HEK293 (cell line): ENCODE measurements at regions not wholly inside any gene's neighbourhood (a gene's known extent, or its start where the extent isn't known, plus 50 kb on each side); places are given as distances from the start of the nearest gene placed in this dataset.

Experiments
- CTCF ChIA-PET: fragments of 350-600 bp; formaldehyde crosslinking; extraction: SDS; loops from one replicate; lab custom pipeline; 2021; ENCODE audit warnings: antibody characterized with exemption; lab: Yijun Ruan, JAX
- POLR2A ChIA-PET: fragments of 300-600 bp; formaldehyde crosslinking; extraction: SDS; loops from one replicate; lab custom pipeline; 2020; ENCODE audit warnings: antibody characterized with exemption, inconsistent platforms; lab: Yijun Ruan, JAX
- H3K27ac ChIP-seq: fragments of 200-500 bp; sonication (Bioruptor generic); 2 replicates; pipeline ENCODE4 v1.5.1; 2014; ENCODE audit warnings: low read depth, low read length, control low read depth, inconsistent platforms; ENCODE audit errors: extremely low read depth
- H3K36me3 ChIP-seq, 2 experiments: fragments of 200-500 bp in 1 of 2; sonication (Bioruptor generic) in 1 of 2; 1 replicate in 1 of 2; 2 replicates in 1 of 2; pipeline ENCODE4 v1.5.1; 2014 to 2017; ENCODE audit warnings: inconsistent platforms in 2 of 2, low read length in 2 of 2; ENCODE audit not compliant: control insufficient read depth in 2 of 2, insufficient read depth in 1 of 2
- H3K4me1 ChIP-seq: fragments of 200-500 bp; sonication (Bioruptor generic); 2 replicates; pipeline ENCODE4 v1.5.1; 2014; ENCODE audit warnings: mild to moderate bottlenecking, low read length, inconsistent platforms; ENCODE audit not compliant: control insufficient read depth, insufficient read depth
- H3K4me3 ChIP-seq: 2 replicates; pipeline ENCODE4 v1.5.1; 2011; ENCODE audit warnings: low read depth, mild to moderate bottlenecking, control low read depth, low read length, moderate library complexity
- H3K9me3 ChIP-seq: fragments of 200-500 bp; sonication (Bioruptor generic); 2 replicates; pipeline ENCODE4 v1.5.1; 2014; ENCODE audit warnings: low read depth, low read length, inconsistent platforms; ENCODE audit not compliant: control insufficient read depth, insufficient read depth
- GLIS1 ChIP-seq: fragments of 450-650 bp; formaldehyde crosslinking; IDR thresholded peaks from 2 replicates; pipeline ENCODE4 v1.5.1; 2016; ENCODE audit warnings: missing biosample characterization, missing genetic modification characterization
- KLF8 ChIP-seq: fragments of 450-650 bp; formaldehyde crosslinking; IDR thresholded peaks from 2 replicates; pipeline ENCODE4 v1.5.1; 2016; ENCODE audit warnings: missing biosample characterization, missing genetic modification characterization
- TRIM28 ChIP-seq: IDR thresholded peaks from 2 replicates; pipeline ENCODE4 v1.6.1; 2011; ENCODE audit warnings: low read length, control low read depth, borderline replicate concordance
- ZBTB20 ChIP-seq: fragments of 450-650 bp; formaldehyde crosslinking; IDR thresholded peaks from 2 replicates; pipeline ENCODE4 v1.5.1; 2016; ENCODE audit warnings: missing biosample characterization, missing genetic modification characterization
- ZBTB7A ChIP-seq: fragments of 450-650 bp; formaldehyde crosslinking; IDR thresholded peaks from 2 replicates; pipeline ENCODE4 v1.5.1; 2016; ENCODE audit warnings: low read depth, missing biosample characterization, missing genetic modification characterization
- ZNF2 ChIP-seq: fragments of 450-650 bp; formaldehyde crosslinking; IDR thresholded peaks from 2 replicates; pipeline ENCODE4 v1.5.1; 2016; ENCODE audit warnings: missing biosample characterization, missing genetic modification characterization
- ZNF248 ChIP-seq: fragments of 450-650 bp; formaldehyde crosslinking; IDR thresholded peaks from 2 replicates; pipeline ENCODE4 v1.5.1; 2017; ENCODE audit warnings: missing biosample characterization, missing genetic modification characterization
- ZNF266 ChIP-seq: fragments of 450-650 bp; formaldehyde crosslinking; IDR thresholded peaks from 2 replicates; pipeline ENCODE4 v1.5.1; 2016; ENCODE audit warnings: missing biosample characterization, missing genetic modification characterization, low read depth
- ZNF366 ChIP-seq: fragments of 450-650 bp; formaldehyde crosslinking; conservative IDR thresholded peaks from 2 replicates; pipeline ENCODE4 v1.5.1; 2016; ENCODE audit warnings: missing biosample characterization, missing genetic modification characterization
- ZNF510 ChIP-seq: fragments of 450-650 bp; formaldehyde crosslinking; IDR thresholded peaks from 2 replicates; pipeline ENCODE4 v1.5.1; 2018; ENCODE audit warnings: mild to moderate bottlenecking, missing genetic modification characterization, missing biosample characterization; ENCODE audit not compliant: insufficient replicate concordance
- ZNF521 ChIP-seq: fragments of 450-650 bp; formaldehyde crosslinking; IDR thresholded peaks from 2 replicates; pipeline ENCODE4 v1.5.1; 2017; ENCODE audit warnings: missing biosample characterization, mild to moderate bottlenecking, missing genetic modification characterization
- ZNF530 ChIP-seq: fragments of 450-650 bp; formaldehyde crosslinking; IDR thresholded peaks from 2 replicates; pipeline ENCODE4 v1.5.1; 2016; ENCODE audit warnings: low read depth, missing biosample characterization, missing genetic modification characterization
- ZNF571 ChIP-seq: fragments of 450-650 bp; formaldehyde crosslinking; IDR thresholded peaks from 2 replicates; pipeline ENCODE4 v1.5.0; 2017; ENCODE audit warnings: missing biosample characterization, missing genetic modification characterization
- ZNF677 ChIP-seq: fragments of 450-650 bp; IDR thresholded peaks from 2 replicates; pipeline ENCODE4 v1.5.0; 2018; ENCODE audit warnings: missing biosample characterization, mild to moderate bottlenecking, missing genetic modification characterization, moderate library complexity
- ZSCAN16 ChIP-seq: fragments of 450-650 bp; formaldehyde crosslinking; IDR thresholded peaks from 2 replicates; pipeline ENCODE4 v1.5.1; 2016; ENCODE audit warnings: missing biosample characterization, missing genetic modification characterization
- TF ChIP-seq, protein P1 (sequence below): fragments of 450-650 bp; formaldehyde crosslinking; IDR thresholded peaks from 2 replicates; pipeline ENCODE4 v1.5.1; 2017; ENCODE audit warnings: missing biosample characterization, missing genetic modification characterization
- TF ChIP-seq, protein P2 (sequence below): fragments of 450-650 bp; formaldehyde crosslinking; IDR thresholded peaks from 2 replicates; pipeline ENCODE4 v1.5.1; 2016; ENCODE audit warnings: missing biosample characterization, missing genetic modification characterization
- TF ChIP-seq, protein P3 (sequence below): fragments of 450-650 bp; formaldehyde crosslinking; IDR thresholded peaks from 2 replicates; pipeline ENCODE4 v1.5.1; 2016; ENCODE audit warnings: missing biosample characterization, missing genetic modification characterization
- TF ChIP-seq, protein P4 (sequence below): fragments of 450-650 bp; formaldehyde crosslinking; IDR thresholded peaks from 2 replicates; pipeline ENCODE4 v1.5.1; 2017; ENCODE audit warnings: missing biosample characterization, missing genetic modification characterization

DNA sequence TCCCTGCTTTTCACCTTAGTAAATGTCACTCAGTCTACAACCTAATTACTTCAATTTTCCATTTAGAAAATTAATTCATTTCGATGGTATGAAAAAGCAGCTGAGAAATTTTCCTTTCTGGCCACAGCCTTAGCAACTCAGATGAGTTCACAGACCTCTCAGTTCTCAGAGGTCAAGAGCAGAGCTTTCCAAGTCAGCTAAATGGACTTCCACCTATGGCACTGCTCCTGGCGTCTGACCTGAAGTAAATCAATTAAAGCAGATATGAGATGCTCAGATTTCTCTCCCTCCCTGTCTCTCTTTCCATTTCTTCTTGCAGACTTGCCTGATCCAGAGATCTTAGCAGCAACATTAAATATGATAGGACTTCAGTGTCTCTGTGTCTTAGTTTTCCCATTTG lies 412.6 kb downstream of the QKI start:
- Histone ChIP-seq H3K9me3 (no peaks in the 10 kb centered on the region), H3K27ac (no peak overlapping the region), H3K4me1 (no peaks in the 10 kb centered on the region), H3K36me3 (no peaks in the 10 kb centered on the region), H3K4me3 (no peak overlapping the region)
- TF ChIP-seq ZSCAN16 (tag by site-specific recombination): no peak
- TF ChIP-seq TRIM28: no peak
- TF ChIP-seq ZNF521 (tag by site-specific recombination): no peak
- TF ChIP-seq ZBTB20: no peak
- no peak for TF ChIP-seq ZNF530 (tag by site-specific recombination)
- no peak for TF ChIP-seq ZNF510
- no peak for TF ChIP-seq KLF8 (tag by site-specific recombination)
- TF ChIP-seq, protein P1, sequence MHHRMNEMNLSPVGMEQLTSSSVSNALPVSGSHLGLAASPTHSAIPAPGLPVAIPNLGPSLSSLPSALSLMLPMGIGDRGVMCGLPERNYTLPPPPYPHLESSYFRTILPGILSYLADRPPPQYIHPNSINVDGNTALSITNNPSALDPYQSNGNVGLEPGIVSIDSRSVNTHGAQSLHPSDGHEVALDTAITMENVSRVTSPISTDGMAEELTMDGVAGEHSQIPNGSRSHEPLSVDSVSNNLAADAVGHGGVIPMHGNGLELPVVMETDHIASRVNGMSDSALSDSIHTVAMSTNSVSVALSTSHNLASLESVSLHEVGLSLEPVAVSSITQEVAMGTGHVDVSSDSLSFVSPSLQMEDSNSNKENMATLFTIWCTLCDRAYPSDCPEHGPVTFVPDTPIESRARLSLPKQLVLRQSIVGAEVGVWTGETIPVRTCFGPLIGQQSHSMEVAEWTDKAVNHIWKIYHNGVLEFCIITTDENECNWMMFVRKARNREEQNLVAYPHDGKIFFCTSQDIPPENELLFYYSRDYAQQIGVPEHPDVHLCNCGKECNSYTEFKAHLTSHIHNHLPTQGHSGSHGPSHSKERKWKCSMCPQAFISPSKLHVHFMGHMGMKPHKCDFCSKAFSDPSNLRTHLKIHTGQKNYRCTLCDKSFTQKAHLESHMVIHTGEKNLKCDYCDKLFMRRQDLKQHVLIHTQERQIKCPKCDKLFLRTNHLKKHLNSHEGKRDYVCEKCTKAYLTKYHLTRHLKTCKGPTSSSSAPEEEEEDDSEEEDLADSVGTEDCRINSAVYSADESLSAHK (tag by site-specific recombination): no peak
- ChIA-PET CTCF (interaction anchor here (0.6 to 1.1 kb wide), 2 partner anchors 16 to 37 kb away, joined by 3 read pairs; no protein-coding TSS in a partner anchor), POLR2A (no interaction called here)

DNA sequence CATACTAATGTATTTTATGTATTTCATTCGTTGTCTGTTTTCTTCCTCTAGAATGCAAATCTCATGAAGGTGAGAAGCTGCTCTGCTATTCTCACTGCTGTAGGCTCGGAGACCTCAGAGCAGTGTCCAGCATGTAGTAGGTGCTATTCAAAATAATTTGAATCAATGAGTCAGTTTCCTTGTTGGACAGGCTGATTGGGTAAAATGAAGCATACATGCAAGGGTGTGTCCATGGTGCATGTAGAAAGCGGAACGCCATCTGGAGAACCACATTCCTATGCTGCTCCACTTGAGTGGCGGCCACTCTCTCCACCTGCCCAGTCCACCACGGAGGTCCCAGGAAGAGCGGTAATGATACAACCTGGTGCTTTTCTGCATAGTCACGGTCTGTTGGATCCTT lies 412.1 kb downstream of the QKI start:
- H3K27ac ChIP-seq: no peak overlapping the region
- no peaks in the 10 kb centered on the region for H3K36me3 ChIP-seq
- ChIA-PET CTCF (no interaction called here), POLR2A (no interaction called here)
- H3K4me1 ChIP-seq: no peaks in the 10 kb centered on the region
- TF ChIP-seq, protein P2, sequence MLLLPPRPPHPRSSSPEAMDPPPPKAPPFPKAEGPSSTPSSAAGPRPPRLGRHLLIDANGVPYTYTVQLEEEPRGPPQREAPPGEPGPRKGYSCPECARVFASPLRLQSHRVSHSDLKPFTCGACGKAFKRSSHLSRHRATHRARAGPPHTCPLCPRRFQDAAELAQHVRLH (tag by site-specific recombination): no peak
- TF ChIP-seq ZNF248 (tag by site-specific recombination) (no peak), ZBTB7A (tag by site-specific recombination) (no peak), ZNF2 (tag by site-specific recombination) (no peak), ZNF366 (tag by site-specific recombination) (no peak), GLIS1 (tag by site-specific recombination) (no peak), ZNF571 (no peak)
- TF ChIP-seq, protein P3, sequence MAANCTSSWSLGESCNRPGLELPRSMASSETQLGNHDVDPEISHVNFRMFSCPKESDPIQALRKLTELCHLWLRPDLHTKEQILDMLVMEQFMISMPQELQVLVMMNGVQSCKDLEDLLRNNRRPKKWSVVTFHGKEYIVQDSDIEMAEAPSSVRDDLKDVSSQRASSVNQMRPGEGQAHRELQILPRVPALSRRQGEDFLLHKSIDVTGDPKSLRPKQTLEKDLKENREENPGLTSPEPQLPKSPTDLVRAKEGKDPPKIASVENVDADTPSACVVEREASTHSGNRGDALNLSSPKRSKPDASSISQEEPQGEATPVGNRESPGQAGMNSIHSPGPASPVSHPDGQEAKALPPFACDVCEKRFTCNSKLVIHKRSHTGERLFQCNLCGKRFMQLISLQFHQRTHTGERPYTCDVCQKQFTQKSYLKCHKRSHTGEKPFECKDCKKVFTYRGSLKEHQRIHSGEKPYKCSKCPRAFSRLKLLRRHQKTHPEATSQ (tag by site-specific recombination): no peak
- H3K4me3 ChIP-seq: no peak overlapping the region
- H3K9me3 ChIP-seq: no peaks in the 10 kb centered on the region

DNA sequence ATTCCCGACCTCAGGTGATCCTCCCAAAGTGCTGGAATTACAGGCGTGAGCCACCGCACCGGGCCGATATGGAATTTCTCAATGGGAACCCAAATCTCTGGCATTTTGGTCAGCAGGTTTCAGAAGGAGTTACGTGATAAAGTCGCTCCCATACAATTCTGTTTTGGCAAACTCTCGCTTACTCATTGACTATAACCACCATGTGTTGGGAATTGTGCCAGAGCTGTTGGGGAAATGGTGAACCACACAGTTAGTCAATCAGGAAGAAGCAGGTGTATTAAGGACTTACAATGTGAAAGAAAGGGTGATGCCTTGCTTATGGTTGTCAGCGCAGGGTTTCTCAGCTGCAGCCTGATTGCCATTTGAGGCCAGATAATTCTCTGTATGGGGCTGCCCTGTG lies 410.5 kb downstream of the QKI start:
- TF ChIP-seq, protein P4, sequence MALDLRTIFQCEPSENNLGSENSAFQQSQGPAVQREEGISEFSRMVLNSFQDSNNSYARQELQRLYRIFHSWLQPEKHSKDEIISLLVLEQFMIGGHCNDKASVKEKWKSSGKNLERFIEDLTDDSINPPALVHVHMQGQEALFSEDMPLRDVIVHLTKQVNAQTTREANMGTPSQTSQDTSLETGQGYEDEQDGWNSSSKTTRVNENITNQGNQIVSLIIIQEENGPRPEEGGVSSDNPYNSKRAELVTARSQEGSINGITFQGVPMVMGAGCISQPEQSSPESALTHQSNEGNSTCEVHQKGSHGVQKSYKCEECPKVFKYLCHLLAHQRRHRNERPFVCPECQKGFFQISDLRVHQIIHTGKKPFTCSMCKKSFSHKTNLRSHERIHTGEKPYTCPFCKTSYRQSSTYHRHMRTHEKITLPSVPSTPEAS (tag by site-specific recombination): no peak
- TF ChIP-seq ZNF266 (tag by site-specific recombination) (no peak), ZNF677 (tag by site-specific recombination) (no peak)
- Histone ChIP-seq H3K4me1 (no peaks in the 10 kb centered on the region), H3K36me3 (no peaks in the 10 kb centered on the region), H3K4me3 (no peak overlapping the region), H3K9me3 (no peaks in the 10 kb centered on the region), H3K27ac (no peak overlapping the region)
- ChIA-PET CTCF (no interaction called here), POLR2A (no interaction called here)
